Ovary (tissue), 7 donors: ENCODE measurements at regions not wholly inside any gene's neighbourhood (a gene's known extent, or its start where the extent isn't known, plus 50 kb on each side); places are given as distances from the start of the nearest gene placed in this dataset.

Experiments
- DNase-seq, 5 donors: peaks; one replicate each; pipeline ENCODE4 v3.0.0-alpha.2; 2019 to 2020
- H3K27ac ChIP-seq, 2 donors: fragments of 200-600 bp; one replicate each; pipeline versions ENCODE4 v1.5.1 to v1.8.0; 2019 to 2022
- H3K27me3 ChIP-seq: fragments of 200-600 bp; one replicate; pipeline ENCODE4 v1.8.0; 2022
- H3K36me3 ChIP-seq: fragments of 200-600 bp; sonication (generic); one replicate; pipeline ENCODE4 v1.5.1; 2019
- H3K4me1 ChIP-seq: one replicate; pipeline ENCODE4 v1.8.1; 2013; ENCODE audit warnings: mild to moderate bottlenecking, moderate library complexity; ENCODE audit not compliant: insufficient read depth
- H3K4me3 ChIP-seq: fragments of 200-600 bp; sonication (generic); one replicate; pipeline ENCODE4 v1.5.1; 2017
- H3K9me3 ChIP-seq, 2 donors: fragments of 200-600 bp in 1 of 2; sonication (generic) in 1 of 2; one replicate each; pipeline versions ENCODE4 v1.5.1 to v1.8.1; 2013 to 2019; ENCODE audit warnings: mild to moderate bottlenecking in 1 of 2, moderate library complexity in 1 of 2
- EP300 ChIP-seq: sonication (generic); formaldehyde crosslinking; IDR thresholded peaks from one replicate; pipeline ENCODE4 v1.6.1; 2017; ENCODE audit warnings: antibody characterized with exemption
- POLR2A ChIP-seq: fragments of 450-650 bp; IDR thresholded peaks from one replicate; pipeline ENCODE4 v1.6.1; 2017; ENCODE audit warnings: antibody characterized with exemption, mild to moderate bottlenecking, moderate library complexity
- WGBS, 3 donors: extraction: QIAGEN DNeasy Blood & Tissue Kit in 1 of 3; methylation state at CpG; one replicate each; pipeline versions ENCODE4 v1.1.5 to v1.1.7; 2013 to 2017; 5-methylcytosine and 5-hydroxymethylcytosine counted together
- intact Hi-C, 4 donors: fragments of 100-400 bp; cut with DNase I; formaldehyde crosslinking; loops; one replicate each; pipeline versions ENCODE4 v1.11.0 to v1.15.1; 2022 to 2023
- TF ChIP-seq, protein P1 (sequence below), 3 donors: fragments of 450-650 bp in 2 of 3; fragments of 200-600 bp in 1 of 3; IDR thresholded peaks; one replicate each; pipeline versions ENCODE4 v1.5.1 to v1.8.0; 2016 to 2022; ENCODE audit warnings: antibody characterized with exemption in 3 of 3, mild to moderate bottlenecking in 1 of 3
- donor health status: DM: no; HTN: no; CAD: no; lungs with moderate emphysema.
- donor health status: DM: no; HTN: no; CAD: no.
- donor health status: Bipolar disorder and iron deficiency.
- donor health status: DM: no; HTN: no; CAD: no.
- donor health status: DM: yes; HTN: yes; CAD: no.

DNA sequence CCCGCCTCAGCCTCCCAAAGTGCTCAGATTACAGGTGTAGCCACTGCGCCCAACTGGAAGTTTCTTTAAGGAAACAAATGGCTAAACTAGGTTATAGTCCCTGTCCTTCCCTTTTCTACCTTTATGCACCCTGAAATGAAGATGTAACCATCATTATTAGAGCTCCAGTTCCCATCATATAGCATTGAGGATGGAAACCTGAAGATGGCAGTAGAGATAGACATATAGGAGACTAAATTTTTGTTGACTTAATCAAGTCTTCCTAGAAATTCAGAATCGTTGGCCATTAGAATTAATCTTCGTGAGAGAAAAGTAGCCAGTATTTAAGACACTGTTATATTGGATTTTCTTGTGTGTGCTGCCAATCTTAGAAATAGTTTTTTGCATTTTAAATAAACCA lies 1016.3 kb upstream of the NCAM2 start:
- no peaks in the 10 kb centered on the region for H3K9me3 ChIP-seq
- no peaks in the 10 kb centered on the region for H3K27me3 ChIP-seq
- H3K4me1 ChIP-seq, result no peaks in the 10 kb centered on the region
- no peak for DNase-seq
- TF ChIP-seq POLR2A (no peak), EP300 (no peak)
- TF ChIP-seq, protein P1, sequence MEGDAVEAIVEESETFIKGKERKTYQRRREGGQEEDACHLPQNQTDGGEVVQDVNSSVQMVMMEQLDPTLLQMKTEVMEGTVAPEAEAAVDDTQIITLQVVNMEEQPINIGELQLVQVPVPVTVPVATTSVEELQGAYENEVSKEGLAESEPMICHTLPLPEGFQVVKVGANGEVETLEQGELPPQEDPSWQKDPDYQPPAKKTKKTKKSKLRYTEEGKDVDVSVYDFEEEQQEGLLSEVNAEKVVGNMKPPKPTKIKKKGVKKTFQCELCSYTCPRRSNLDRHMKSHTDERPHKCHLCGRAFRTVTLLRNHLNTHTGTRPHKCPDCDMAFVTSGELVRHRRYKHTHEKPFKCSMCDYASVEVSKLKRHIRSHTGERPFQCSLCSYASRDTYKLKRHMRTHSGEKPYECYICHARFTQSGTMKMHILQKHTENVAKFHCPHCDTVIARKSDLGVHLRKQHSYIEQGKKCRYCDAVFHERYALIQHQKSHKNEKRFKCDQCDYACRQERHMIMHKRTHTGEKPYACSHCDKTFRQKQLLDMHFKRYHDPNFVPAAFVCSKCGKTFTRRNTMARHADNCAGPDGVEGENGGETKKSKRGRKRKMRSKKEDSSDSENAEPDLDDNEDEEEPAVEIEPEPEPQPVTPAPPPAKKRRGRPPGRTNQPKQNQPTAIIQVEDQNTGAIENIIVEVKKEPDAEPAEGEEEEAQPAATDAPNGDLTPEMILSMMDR (IDR thresholded peaks at IDR 0.05), result no peak
- intact Hi-C loops, result no loop called here
- H3K4me3 ChIP-seq, result no peak overlapping the region
- H3K27ac ChIP-seq, result no peak overlapping the region
- H3K36me3 ChIP-seq, result no peaks in the 10 kb centered on the region
- WGBS, 3 donors, result 85 to 91% (median 90%) methylated on average over 4 of the region's 4 CpGs

DNA sequence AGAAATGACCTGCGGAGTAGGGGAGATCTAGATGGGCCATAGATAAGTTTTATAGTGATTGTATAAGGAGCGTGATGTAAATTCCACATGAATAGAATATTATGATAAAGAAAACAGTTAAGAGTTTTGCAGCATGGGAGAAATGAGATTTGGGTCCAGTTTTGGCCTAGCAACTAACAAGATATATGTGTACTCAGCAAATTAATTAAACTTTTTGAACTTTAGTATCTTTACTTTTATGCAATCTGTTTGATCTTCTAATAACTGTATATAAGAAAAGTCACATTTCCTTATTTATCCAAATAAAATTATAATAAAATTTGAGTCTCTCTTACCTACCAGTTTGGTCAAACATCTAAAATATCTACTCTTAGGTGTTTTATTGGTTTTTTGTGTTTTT lies 1011.8 kb upstream of the NCAM2 start:
- H3K4me3 ChIP-seq, result no peak overlapping the region
- H3K27ac ChIP-seq, result no peak overlapping the region
- H3K36me3 ChIP-seq, result no peaks in the 10 kb centered on the region
- intact Hi-C loops, result no loop called here
- no peaks in the 10 kb centered on the region for H3K27me3 ChIP-seq
- no peak for DNase-seq
- TF ChIP-seq EP300, result no peak
- TF ChIP-seq POLR2A, result no peak
- TF ChIP-seq, protein P1 (IDR thresholded peaks at IDR 0.05), result no peak
- 93 to 98% (median 94%) methylated on average over 2 of the region's 2 CpGs for WGBS, 3 donors
- no peaks in the 10 kb centered on the region for H3K4me1 ChIP-seq
- H3K9me3 ChIP-seq, result no peaks in the 10 kb centered on the region

DNA sequence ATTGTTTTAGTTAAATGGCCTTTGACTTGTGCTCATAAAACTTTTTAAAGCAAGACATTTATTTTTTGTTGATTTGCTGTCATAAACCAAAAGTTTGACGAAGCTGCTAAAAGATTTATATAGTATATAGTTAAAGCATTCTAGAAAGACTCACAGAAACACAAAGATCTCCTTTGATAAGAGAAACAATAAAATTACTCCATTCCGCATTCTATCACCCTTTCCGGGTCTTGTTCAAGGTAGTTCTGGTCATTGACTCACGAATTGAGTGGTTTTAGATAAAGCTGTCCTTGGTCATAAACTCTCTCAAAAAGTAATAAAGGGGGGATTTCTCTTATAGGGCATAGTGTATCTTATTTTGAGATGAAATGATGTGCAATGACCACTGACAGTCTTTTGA lies 1010.5 kb upstream of the NCAM2 start:
- no peak for DNase-seq
- 74 to 80% (median 77%) methylated on average over 4 of the region's 4 CpGs for WGBS, 3 donors
- intact Hi-C loops, result no loop called here

DNA sequence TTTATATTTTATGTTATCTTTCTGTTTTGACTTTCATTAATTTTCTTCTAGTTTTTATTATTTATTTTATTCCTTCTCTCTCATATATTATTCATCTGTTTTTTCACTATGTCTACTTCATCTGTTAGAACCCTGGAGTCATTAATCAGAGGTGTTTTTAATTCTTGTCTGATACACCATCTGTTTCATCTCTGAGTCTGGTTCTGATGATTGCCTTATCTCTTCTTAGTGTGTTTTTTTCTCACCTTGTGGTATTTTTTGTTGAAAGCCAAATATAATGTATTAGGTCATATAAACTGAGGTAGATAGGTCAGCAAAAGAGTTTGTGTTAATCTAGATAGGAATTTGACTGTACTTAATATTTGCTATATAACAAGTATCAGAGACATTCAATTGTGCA lies 1005.7 kb upstream of the NCAM2 start:
- DNase-seq, result no peak
- intact Hi-C loops, result no loop called here
- no peaks in the 10 kb centered on the region for H3K9me3 ChIP-seq
- H3K27ac ChIP-seq, result no peak overlapping the region
- no peak overlapping the region for H3K4me3 ChIP-seq
- H3K27me3 ChIP-seq, result no peaks in the 10 kb centered on the region
- H3K4me1 ChIP-seq, result no peaks in the 10 kb centered on the region
- no peak for TF ChIP-seq POLR2A
- TF ChIP-seq, protein P1 (IDR thresholded peaks at IDR 0.05), result no peak
- TF ChIP-seq EP300, result no peak
- H3K36me3 ChIP-seq, result no peaks in the 10 kb centered on the region

More for the DNA sequence above, 1010.5 kb upstream of the NCAM2 start:
- no peaks in the 10 kb centered on the region for H3K4me1 ChIP-seq
- H3K9me3 ChIP-seq, result no peaks in the 10 kb centered on the region
- no peaks in the 10 kb centered on the region for H3K27me3 ChIP-seq
- no peak overlapping the region for H3K4me3 ChIP-seq
- H3K27ac ChIP-seq, result no peak overlapping the region
- TF ChIP-seq EP300 (no peak), POLR2A (no peak)
- TF ChIP-seq, protein P1 (IDR thresholded peaks at IDR 0.05), result no peak
- H3K36me3 ChIP-seq, result no peaks in the 10 kb centered on the region

DNA sequence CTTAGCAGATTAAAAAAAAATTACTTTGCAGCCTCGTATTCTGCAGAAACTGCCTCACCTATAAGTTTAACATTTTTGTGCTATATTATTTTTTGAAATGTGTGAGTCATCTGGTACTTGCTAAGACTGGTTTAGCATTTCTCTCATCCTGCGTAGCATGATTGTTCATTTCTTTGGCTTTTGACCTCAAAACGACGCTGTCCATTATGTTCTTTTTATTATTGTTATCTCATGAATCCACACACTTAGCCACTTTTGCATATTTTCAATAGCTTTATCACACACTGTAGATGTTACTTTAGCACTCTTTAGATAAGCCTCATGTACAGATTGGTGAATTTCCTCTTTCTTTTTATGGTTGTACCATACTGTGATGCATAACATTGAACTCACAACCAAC lies 1004.9 kb upstream of the NCAM2 start:
- intact Hi-C loops, result no loop called here
- H3K27ac ChIP-seq, result no peak overlapping the region
- no peaks in the 10 kb centered on the region for H3K36me3 ChIP-seq
- H3K9me3 ChIP-seq, result no peaks in the 10 kb centered on the region
- WGBS, 3 donors, result 82 to 92% (median 88%) methylated on average over 4 of the region's 4 CpGs
- H3K4me3 ChIP-seq, result no peak overlapping the region
- no peaks in the 10 kb centered on the region for H3K4me1 ChIP-seq
- no peak for DNase-seq
- H3K27me3 ChIP-seq, result no peaks in the 10 kb centered on the region
- TF ChIP-seq, protein P1 (IDR thresholded peaks at IDR 0.05), result no peak
- TF ChIP-seq EP300, result no peak
- TF ChIP-seq POLR2A, result no peak
